ENCODE measurements at regions not wholly inside any gene's neighbourhood (a gene's known extent, or its start where the extent isn't known, plus 50 kb on each side); places are given as distances from the start of the nearest gene placed in this dataset.

DNA sequence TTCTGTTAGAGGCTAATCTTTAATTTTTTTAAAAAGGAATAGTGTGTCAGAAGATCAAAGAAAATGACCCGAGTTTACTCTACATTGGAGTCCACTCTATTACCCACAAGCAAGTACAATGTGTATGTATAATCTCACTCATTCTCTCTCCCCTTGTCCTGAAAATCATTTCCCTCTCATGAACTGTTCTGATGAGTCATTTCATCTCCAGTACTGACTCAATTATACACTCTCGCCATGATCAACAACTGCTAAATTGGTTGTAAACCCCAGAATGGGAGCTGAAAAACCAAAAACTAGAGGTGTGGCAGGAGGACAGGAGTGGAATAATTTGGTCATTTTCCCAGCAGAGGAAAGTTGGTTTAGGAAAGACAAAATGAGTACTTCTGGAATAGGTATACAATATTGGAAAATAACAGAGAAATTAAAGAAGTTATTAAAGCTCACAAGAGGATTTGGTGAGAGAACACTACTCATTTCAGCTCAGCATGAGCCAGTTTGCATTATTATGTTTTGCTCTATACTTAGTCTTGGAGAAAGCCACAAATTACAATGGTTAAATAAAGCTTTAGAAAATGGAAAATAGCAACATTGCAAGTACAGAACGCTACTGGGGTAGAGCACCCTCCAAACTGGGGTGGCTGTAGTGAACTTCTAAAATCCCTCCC, 144.3 kb upstream of the PFN2 start:
- DNase-seq: no peak

DNA sequence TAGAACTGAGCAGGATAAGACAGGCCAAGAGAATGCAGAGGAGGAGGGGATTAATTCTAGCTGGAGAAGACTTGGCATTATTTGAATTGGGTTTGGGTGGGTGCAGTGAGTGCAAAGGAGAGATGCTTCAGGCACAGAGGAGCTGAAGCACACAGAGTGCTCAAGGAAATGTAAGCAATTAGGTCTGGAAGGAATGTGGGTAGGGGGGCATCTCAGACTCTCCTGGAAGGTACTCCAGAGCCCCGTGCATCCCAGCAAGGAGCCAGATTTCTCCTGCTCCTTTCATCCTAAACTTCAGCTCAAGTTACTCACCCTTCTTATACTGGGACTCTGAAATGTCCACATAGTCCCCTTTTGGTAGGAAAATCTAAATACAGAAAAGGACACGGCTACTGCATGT, 143.6 kb upstream of the PFN2 start:
- no peak for DNase-seq

DNA sequence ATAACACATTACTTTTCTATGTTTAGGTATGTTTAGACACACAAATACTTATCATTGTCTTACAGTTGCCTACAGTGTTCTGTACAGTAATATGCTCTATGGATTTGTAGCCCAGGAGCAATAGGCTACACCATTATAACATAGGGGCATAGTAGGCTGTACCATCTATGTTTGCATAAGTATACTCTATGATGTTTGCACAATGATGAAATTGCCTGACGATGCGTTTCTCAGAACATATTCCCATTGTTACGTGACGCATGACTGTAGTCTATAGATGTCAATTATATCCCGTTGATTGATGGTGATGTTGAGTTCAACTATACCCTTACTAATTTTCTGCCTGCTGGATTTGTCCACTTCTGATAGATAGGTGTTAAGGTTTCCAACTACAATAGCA, 139.4 kb upstream of the PFN2 start:
- no peak for DNase-seq

DNA sequence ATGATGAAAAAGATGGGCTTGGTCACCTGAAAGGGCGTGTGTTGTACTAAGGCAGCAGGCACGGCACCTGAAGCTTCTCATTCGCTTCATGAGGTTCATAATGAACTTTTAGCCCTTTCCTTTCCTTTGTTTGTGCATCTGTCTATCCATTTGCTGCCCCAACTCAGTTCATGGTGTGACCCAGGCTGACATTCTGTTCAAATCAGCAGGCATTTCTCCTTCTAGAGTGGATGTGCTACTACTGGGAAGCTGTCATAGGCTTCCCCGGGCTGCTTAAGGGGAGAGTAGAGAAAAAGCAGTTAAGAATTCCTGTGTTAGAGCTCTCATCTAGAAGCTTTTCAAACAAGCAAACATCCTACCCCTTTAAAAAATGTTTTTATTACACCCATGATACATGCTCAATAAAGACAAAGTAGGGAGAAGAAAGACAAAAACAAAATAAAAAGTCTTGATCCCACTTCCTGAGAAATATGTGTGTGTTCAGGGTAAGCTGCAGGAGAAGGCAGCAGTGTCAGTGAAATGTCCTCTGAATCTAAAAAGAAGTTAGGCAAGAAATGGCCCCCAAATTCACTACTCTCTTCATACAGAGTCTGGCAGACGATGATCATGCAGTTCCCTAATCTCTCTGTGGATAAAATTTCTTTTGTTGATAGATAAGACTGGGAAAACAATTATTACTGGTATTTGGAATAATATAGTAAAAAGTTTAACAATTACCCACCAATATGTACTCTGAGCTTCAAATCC, 136.9 kb upstream of the PFN2 start:
- no peak for DNase-seq

DNA sequence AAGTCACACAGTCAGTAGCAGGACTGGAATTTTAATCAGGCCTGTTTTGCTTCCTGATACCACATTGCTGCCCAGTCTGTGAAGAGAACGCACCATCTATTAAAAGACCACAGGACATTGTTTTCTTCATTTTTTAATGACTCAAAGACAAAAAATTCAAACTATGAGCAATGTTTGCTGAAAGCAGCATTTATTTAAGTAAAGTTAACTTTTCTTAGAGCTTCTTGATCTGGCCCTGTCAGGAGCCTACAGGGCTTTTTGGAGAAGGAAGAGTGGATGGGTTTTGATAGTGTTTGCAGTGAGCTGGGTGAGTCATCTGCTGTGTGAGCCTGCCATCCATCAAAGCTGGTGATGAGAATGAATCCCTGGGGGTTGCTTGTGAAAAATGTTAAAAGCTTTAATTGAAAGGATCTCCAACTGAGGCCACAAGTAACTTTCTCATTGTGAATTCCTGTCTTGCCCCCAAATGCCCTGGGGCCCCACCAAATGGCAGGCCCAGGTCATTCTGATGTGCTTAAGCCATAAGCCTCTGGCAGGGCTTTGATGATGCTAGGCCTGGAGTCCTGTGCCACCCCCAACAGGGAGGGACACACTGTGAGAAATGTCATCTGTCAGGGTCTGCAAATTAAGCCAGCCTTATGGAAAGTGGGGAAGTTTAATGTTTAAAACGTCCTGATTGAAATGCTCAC, 136.2 kb upstream of the PFN2 start:
- no peak for DNase-seq

DNA sequence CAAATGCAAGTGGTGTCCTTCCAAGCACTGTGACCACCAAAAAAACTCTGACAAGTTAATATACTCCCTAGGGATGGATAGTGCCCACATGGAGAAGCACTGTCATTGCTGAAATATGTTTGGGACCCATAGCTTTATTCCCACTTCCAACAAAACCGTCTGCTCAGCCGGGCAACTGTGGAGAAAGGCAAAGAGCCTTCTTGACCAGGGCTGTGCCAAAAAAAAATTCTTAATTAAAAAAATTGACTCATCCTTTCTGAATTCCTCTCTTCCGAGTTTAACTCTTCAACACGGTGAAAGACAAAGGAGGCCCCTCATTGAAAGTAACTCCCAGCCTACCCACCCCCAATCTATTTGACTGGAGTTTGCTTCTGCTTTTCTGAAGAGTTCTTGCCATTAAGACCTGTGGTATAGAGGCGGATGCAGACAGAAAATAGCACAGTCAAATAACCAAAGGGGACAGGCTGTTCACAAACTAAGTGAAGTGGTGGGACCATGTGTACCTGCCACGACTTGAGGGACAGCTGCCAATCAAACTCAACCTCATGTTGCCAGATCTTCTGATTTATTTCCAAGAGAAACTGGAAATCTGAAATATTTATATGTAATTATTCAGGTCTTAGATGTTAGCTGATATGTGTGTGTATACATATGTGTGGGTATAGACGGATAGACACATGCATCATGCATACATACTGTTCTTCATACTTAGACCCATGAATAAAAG, 135.4 kb upstream of the PFN2 start:
- DNase-seq: no peak

DNA sequence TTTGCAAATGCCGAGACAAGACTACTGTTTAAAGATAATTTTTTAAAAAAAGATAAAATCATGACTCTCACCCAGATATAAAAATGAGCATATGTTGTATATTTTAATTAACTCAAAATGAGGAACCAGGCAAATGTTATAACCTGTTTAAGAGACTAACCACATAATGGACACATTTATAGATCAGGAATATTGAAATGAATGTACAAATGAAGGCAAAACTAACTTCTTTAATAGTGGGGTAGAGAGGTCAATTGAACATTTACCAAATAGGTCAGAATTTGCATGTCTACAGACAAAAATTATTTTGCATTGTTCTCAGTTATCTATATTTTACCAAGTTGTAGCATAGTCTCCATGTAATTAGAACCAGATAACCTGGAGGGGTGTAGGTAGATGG, 134.3 kb upstream of the PFN2 start:
- DNase-seq: no peak

DNA sequence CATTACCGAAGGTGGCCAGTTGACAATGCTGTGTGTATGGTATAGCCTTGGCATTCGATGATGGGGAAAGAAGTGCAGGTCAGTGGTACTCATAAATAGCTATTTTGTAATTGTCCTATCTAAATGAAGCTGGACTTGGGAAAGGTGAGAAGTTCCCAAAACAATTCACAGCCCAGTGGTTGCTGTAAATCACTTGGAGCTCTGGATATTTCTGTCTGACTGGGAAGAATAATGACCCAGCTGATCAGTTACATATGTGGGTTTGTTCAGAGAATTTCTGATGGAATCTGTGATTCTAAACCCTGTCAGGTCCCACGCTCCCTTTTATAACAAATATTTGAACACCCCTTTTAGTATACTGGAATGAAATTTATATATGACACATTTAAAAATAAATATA, 133.9 kb upstream of the PFN2 start:
- DNase-seq: no peak

DNA sequence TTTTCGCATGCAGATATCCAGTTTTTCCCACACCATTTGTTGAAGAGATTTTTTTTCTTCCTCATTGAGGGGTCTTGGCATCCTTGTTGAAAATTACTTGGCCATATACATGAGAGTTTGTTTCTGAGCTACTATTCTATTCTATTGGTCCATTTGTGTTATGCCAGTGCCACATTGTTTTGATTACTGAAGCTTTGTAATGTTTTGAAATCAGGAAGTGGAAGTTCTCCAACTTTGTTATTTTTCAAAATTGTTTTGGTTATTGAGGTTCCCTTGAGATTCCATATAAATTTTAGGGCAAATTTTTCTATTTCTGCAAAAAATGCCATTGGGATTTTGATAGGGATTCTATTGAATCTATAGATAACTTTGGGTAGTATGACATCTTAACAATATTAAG, 130.3 kb upstream of the PFN2 start:
- no peak for DNase-seq

DNA sequence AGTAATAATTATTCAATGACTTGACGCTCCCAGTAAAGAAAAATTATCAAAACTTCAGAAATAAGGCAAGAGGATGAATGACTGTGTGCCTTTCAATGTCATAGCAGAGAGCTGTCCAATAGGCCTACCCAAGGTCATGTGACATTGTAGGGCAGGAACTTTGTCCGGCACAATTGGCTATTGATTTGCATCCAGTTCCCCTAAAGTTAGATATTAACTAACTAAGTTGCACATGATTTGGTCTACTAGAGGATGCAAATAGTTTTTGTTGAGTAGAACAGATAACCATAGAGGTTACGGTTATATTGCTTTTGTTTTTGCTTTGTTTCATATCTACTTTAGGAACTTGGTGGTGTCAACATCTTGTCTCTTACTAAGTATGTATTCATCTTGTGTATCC, 127.9 kb upstream of the PFN2 start:
- no peak for DNase-seq

DNA sequence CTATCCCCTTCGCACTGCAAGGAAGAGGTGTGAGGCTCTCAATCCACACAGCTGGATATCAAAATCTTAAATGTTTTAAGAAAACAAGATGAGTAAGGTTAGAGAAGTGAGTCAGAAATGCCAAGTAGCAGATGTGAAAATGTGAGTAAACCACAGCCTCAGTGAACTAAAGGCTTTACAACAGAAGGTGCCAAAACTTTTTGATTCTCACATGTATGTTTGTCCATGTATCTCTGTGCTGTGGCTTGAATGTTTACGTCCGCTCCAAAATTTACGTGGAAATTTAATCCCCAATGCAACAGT, 126.8 kb upstream of the PFN2 start:
- DNase-seq: no peak

DNA sequence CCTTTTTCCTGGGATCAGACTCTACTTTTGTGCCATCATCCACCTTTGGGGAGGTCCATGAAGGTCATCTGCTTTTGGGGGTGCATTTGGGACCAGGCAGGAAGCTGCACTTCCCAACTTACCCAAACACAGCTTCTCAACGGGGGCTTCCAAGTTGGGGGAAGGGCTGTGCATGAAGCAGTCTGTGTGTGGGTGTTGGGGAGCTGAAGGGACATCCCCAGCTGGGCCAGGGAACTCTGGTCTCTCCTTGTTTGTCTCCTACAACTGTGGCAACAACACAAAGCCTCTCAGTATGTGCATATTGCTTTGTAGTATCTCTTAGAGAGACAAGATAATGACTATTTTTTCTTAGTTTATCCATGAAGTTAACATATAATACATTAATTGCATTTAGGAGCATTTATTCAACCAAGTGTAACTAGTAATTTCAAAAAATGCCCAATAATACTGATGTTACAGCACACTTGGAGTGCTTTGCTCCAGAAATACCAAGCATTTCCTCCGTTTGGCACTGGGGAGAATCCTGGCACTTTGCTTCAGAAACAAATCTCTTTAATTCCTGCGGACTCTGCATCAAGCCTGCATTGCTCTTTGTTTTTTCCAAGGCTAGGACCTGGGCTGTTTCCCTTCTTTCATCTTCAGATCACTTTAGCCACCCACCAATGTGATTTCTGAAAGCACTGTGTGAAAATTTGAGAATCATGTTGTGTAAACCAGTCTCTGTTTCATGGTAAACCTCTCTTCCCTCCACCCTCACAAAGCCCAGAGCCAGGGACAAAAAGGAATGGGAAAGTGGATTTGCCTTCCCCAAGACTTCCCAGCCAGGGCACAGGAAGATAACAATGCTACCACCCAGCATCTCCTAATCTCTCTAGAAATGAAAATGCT, 126.2 kb upstream of the PFN2 start:
- no peak for DNase-seq

DNA sequence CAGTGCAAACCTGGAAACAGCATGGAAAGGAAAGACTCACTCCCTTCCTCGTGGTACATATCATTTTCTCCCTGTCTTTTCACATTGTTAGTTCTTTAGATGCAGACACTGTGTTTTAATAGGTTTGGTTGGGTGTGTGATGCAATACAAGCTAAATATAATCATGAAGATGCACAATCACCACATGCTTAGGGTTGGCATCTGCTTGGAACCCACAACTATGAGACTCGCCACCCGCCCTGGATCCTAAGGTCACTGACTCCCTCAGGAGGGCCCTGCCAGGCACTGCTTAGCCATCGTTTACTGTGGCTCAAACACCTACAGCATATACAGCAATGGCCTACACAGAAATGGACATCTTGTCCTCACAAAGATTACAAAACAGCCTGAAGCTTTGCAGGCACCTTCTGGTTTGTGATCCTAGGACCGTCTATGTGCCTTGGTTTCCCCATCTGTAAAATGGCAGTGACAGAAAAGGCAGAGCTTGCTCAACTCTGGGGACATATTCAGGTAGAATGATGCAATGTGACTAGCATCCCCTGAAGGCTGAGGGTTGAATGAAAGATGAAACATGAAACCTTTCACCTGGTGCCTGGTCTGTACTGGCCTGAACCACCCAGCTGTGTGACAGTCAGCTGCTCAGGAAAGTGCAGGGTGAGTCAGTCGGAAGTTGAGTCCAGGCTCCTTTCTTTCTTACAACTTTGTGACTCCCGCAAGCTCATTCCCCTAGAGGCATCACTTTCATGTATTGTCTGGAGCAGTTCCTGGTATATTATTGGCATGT, 123.6 kb upstream of the PFN2 start:
- no peak for DNase-seq

DNA sequence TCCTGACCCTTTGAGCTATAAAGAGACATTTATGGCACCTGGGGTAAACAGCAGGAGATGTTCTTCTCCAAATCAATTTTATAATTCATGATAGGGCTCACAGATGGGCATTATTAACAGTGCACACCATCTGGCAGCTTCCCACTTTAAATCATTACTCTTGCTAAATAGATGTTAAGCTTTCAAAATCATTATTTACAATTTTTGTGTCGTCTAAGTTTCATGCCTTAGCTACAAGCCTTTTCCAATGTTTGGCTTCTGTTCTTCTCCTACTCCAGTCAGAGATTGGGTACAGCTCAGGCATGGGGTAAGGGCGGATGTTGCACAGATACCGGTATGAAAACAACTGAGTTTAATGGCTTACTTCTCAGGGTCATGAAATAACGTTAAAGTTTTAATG, 120.9 kb upstream of the PFN2 start:
- no peak for DNase-seq

DNA sequence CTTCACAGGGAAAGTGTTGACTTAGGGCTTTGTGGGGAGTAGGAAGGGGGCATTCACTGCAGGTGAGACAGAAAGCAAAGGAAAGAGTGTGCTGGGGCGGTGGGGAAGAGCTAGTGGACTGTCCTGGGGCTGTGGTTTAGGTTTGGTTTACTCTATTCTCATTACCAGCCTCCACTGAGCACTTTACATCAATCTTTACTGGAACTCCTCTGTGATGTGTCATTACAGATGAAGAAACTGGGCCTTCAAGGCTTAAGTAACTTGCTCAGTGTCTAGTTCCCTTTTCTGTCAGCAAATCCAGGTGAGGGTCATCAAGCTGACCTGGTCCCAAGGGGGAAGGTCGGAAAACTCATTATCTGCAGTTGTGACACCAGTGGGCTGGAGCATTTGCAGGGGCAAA, 120.2 kb upstream of the PFN2 start:
- DNase-seq: no peak

DNA sequence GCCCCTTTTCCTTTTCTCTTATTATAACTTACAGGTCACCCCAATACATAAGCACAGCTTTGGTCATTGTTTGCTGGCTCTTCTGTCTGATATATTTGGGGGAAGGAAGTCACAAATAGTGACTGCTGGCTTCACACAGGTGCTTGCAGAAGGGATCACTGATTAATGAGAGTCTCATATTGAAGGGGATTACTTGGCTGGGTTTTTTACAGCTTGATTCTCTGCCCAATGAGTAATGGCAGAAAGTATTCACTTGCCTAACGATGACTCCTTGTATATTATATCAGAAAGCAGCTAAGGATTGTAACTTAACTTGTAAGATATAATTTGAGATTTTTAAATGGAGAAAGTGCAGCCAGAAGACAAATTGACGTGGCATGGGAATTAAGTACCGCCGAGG, 119.3 kb upstream of the PFN2 start:
- no peak for DNase-seq

DNA sequence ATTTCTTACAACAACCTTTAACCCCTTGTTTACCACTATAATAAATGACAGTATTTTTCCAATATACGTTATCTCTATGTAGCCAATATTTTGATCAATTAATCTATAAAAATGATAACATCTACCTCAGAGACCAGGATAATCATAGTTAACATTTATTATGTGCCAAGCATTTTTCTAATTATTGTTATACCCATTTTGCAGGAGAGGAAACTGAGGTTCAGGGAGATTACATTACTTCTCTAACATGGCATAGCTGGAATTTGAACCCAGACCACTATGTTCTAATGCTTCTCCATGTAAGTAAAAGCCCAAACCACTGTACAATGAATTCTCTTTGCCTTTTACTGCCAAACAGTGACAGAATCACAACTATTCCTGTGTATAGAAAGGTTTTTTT, 113.4 kb upstream of the PFN2 start:
- DNase-seq: no peak

DNA sequence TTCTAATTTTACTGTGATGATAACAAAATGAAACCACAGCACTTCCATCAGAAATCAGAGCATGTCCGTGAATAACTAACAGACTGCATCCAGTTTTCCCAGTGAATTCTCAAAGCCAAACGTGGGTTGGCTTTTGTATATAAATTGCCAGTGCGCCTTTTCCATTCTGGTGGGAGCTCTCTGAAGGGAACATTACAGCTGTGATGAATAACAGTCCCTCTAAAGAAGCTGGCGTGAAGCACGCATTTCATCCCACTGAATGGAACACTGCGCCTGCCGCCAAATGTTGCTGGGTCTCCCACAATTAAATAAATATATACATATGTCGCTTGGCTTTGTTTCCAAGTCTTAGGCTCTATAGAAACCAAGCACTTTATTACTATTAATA, 113.0 kb upstream of the PFN2 start:
- DNase-seq: no peak

DNA sequence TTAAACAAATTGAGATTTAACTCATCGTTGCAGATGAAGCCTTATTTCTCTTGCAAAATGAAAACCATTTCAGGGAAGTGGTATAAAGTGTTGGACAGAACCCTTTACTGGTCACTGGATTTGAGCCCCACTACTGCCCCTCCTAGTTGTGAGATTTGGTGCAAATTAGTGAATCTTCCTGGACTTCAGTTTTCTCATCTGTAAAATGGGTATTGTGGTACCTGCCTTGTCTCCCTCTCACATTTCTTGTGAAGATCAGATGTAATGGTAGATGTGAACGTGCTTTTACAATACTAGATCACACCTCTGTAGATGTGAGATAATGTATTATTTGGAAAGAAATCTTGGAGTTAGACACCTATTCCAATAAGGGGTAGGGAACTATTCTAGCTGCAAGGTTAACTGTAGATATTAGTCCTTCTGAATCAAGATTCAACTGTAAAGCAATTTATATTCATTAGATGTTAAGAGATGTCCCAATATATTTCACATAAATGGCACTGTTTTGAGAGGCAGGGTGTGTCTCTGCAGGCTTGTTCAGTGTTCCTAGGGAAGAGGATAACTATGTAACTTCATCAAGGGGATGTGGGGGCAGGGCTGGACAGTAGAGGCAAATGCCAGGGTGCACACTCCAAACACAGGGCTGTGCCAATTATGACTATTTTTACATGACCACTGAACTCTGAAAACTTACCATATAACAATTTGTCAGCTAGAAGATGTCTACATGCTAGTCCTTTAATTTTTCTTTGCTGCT, 112.4 kb upstream of the PFN2 start:
- no peak for DNase-seq

DNA sequence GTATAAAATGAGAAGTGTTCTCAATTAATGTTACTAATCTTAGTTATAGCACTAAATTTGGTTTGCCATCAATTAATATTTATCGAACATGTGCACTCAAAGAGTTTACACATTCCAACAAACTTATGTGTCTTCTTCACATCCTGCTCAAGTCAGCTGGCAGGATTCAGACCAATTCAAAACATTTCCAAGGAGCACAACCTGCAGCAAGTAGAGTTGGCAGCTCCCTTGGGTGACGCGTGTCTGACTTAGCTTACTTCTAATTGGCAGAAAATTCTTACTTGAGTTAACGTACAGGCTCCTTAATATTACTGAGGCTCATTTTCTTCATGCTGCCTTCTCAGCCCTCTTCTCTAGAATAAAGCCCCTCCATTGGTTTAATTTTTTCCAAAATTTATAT, 110.4 kb upstream of the PFN2 start:
- no peak for DNase-seq

DNA sequence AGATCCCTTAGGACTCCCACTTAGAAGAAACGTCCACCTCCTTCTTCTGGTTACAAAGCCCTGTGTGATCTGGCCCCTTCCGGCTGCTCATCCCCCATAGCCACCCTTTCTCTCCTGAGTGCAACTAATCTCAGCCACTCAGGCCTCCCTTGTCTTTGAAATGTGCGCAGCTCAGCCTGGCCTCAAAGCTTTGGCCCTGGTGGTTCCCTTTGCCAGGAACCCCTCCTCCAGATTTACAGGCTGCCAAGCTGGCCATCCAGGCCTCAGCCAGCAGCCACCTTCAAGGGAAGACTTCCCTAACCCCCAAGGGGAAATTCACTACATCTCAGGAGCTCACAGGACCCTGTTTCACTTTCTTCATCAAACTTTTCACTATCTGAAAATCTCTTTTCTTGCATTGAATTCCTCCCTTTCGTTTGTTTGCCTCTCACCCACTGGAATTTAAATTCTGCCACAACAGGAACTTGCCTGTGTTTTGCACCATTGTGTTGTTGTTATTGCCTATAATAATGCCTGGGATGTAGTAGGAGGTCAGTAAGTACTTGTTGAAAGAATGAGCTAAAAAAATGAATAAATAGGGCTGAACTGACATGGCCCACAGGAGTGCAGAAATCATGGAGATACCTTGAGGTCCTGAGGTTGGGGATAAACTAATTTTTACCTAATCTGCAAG, 109.5 kb upstream of the PFN2 start:
- DNase-seq: no peak

Data from NK-92 treated with Interleukin-12 subunit alpha and Interleukin-12 subunit beta, amount 100 ng/mL, for 24 hours (cell line).